HT-29 (cell line): ENCODE measurements at regions not wholly inside any gene's neighbourhood (a gene's known extent, or its start where the extent isn't known, plus 50 kb on each side); places are given as distances from the start of the nearest gene placed in this dataset.
A peak's percentile ranks its signal among the peaks of the same experiment; 100 is the strongest.

Experiments used
- DNase-seq: peaks from one replicate; pipeline ENCODE4 v3.0.0-alpha.2; 2015; ENCODE audit warnings: low spot score

DNA sequence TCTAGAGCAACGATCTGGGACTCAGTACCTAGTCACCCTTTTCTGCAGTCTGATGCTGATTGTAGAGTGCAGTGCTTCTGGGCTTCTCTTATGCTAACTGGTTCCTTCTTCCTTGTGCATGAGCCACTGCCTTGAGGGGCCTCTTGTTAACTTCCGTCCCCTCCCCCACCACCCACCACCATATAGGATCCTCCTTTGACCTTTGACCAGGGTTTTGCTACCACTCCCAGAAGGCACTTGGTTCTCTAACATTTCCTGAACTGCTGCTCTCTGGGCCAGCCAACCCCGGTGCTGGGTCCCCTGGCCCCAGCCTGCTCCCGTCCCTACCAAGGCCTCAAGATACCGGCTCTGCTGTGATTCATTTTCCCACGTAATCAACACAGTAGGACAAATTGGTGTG lies 104.6 kb upstream of the KLF3 start:
- DNase-seq, result no peak

DNA sequence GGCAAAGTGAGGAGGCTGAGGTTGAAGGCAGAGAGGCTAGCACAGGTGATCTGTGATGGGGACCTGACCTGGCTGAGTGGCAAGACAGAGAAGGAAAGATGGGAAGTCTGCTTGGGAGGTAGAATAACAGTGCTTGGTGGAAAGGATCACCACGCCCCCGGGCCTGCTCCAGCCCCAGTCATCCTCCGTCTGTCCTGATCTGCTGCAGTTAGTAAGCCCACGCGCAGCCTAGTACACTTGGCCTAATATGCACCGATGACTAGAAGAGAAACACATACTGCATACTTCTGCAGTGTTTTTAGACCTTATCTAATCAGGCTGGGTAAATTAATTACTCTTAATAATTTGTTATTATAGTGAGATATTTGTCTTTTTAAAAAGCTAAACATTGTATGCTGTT lies 103.7 kb upstream of the KLF3 start:
- DNase-seq, result no peak

DNA sequence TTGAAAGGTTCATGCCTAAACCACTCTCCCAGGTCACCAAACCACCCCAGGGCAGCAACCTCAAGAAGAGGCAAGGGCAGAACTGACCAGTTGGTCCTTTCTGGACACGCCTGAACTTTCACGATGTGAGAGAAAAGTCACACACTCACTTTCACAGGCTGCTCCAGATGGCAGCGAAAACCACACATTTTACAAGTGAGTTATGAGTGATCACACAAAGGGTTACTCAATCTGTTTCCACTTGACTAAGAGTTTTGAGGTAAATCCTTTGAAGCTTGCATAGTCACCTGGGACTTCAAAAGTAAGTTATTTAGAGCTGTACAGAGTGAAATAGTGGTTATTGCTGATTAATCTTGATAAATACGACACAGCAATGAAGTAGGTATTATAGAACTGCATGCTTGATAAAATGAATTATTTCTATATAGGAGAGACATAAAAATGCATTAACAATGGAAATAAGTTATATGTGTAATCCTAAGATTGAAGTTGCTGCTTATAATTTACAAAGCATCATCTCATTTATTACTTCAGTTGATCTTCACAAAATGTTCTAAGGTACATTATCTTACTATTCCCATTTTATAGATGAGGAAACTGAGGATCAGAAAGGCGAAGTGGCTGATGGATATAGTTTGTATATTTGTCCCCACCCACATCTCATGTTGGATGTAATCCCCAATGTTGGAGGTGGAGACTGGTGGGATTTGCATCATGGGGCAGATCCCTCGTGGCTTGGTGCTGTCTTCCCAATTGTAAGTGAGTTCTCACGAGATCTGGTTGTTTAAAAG lies 103.0 kb upstream of the KLF3 start:
- DNase-seq, result no peak

- DNase-seq, result no peak
Measured at GRCh38 chr4:38562751-38563198, 101.2 kb upstream of the KLF3 start.

DNA sequence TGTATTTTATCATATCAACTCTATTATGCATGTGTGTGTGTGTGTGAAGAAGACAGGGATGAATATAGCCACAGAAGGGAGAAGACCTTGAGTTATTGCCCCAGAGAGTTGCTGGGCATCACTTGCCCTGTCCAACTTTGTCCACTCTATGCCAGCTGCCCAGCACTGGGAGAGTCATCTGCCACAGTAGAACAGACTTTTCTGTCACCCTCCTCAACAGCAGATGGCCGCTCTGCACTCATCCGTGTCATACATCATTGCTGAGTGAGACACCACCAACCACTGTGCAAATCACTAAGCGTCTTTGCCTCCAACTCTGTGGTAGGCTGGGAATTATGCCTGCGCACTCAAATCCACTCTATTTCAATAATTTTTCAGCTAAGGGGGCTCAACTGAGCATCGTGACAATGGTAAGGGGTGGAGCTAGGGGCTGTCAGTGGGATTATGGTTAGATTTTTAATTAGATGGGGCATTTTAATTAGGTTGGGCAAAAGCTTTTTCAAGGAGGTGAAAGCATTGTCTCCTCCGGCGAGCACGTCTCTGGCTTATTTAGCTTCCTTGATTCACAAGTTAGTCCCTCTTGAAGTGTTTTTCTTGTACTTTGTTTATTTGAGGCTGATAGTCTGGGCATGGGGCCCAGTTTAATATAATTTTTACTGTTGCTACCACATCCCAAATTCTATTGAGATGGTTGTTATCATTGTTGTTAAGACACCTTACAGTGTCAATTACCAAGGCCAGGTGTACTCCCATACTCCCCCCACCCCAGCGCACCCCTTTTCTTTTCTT lies 100.1 kb upstream of the KLF3 start:
- DNase-seq, result no peak

GRCh38 chr4:38565271-38566199 lies 98.5 kb upstream of the KLF3 start:
- peak; percentile 42 for DNase-seq

GRCh38 chr4:38566806-38567398 lies 97.1 kb upstream of the KLF3 start:
- DNase-seq, result no peak

DNA sequence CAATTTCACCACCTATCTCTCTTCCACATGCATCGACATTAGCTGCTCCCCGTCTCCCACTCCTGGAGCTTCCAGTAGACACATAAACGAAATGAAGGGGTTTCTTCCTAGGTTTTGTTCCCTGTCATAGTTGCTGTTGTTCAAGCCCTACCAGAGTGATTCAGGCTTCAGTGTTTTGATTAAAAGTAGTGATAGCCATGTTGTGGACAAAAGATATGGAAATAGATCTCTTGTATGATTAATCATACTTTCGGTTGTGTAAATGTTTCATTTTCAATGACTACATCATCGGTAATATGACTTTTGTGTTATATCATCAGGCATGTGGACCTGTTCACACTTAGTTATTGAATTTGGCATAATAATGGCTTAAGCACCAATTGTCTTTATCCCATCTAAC lies 96.5 kb upstream of the KLF3 start:
- DNase-seq, result no peak

DNA sequence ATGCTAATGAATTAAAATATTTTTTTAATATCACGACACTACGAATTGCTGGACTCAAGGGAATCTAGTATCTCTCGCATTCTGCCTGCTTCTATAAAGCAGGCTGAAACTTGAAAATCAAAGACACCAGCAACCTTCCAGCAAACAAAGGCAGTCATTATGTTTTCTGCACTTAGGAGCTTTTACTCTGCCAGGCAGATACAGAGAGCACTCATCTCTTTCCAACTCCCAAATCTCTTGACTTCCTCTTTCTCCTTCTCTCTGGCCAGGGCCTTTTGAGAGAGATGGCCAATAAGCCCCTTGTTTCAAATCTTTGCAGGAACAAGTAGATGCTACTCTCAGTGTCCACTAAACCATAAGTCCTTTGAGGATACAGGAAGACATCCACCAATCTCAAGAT lies 95.2 kb upstream of the KLF3 start:
- DNase-seq, result no peak

DNA sequence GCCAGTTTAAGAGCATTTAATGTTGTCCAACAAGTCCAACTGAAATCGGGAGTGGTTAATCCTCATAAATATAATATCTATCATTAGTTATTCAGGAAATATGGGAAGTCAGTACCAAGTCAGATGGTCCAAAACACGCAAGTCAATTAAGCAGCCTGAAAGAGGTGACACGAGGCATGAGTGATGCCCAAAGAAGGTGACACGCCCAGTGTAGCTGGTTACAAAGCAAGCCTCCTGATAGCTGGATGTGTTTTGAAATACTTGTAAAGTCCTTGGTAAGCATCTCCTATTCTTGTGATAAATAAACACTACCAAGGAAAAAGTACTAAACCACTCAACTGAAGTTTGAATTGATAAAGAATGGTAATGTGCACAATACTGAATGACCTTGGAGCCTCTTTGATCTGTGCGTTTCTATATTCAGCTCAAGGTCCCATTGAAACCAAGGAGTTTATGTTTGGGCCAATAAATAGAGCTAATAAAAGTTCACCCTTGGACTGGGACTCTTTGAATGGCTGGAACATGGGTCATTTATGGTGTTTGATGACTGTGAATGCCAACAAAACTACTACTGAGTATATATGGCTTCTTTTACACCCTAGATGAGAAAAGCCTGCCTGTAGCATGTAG lies 93.2 kb upstream of the KLF3 start:
- DNase-seq, result peak; percentile 39

DNA sequence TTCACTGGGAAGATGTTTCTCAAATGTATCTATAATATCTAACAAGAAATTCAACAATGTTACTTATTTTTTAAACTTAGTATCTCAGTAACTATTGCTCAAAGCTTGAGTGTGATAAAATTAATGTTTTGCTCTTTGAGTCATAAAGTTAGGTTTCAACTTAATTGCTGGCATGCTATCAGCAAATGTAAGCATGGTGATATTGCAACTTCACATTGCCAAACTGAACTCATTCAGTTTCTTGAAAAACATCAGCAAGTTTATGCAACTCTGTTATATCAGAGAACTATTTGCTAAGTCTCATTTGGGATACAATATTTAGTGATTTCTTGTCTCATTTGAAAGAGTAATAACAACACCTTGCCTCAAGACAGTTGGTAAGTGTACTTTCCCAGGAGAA lies 91.2 kb upstream of the KLF3 start:
- DNase-seq, result no peak

DNA sequence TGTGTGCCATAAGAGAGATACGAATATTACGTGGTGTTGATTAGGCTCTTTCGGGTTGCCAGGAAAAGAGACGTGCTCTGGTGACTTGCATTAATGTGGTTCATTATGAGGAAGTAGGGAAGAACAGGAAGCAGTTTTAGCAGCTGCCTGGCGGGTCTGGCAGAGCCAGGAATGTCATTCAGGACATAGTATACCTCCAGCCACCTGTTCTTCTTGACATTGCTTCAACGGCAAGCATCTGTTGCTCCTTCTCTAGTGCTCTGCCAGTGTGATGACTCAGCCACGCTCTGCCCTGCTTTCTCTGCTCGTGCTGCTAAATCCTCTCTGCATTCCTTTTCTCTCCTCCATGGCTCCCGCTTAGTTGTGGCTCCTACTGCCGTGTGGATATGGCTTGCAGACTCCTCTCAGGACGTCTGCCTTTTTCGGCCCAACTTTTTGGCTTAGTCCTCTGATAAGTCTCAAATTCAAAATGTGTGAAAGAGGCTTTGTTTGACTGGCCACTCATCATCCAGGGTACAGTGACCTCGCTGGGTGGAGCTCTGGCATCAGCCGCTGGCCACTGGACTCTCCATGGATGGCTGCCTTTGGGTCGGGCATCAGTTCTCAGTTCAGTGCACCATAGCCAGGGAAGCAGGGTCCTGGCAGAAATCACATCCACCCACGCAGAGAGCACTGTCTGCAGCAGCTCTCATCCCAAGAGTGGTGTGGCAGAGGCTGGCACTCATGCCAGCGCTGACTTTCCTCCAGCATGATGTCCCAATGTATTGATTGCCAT lies 89.3 kb upstream of the KLF3 start:
- DNase-seq, result peak; percentile 72

DNA sequence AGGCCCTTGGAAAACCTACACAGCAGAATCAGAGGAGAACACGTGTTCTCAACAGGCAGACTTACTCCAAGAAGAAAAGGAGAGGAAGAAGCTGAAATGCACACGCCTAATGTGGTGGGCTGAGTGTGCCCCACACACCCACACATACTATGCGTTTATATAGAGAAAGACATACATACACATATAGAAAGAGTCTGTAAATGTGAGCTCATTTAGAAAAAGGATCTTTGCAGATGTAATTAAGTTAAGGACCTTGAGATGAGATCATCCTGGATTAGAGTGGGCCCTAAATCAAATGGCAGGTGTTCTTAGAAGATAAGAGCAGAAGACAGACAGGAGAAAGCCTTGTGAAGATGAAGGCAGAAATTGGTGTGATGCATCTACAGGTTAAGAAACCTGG lies 87.2 kb upstream of the KLF3 start:
- DNase-seq, result no peak

DNA sequence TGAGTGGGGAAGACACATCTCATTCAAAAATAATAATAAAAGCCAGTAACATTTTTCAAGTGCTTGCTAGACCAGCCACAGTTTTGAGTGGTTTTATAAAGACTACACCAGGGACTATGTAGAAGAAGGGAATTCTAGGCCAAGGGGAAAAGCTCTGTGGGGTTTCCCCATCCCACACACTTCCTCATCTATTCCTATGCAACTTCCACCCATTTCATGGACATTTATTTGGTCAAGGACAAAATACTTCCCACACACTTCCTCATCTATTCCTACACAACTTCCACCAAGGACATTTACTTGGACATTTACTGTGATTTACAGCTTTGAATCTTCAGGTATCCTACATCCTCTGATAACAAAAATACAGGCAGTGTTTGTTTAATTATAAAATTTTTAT lies 86.5 kb upstream of the KLF3 start:
- no peak for DNase-seq

GRCh38 chr4:38581426-38582106 lies 82.4 kb upstream of the KLF3 start:
- DNase-seq, result no peak

- DNase-seq, result no peak
Measured at GRCh38 chr4:38582445-38582844, 81.6 kb upstream of the KLF3 start.

- no peak for DNase-seq
Measured at GRCh38 chr4:38582889-38583470, 81.0 kb upstream of the KLF3 start.

- no peak for DNase-seq
Measured at GRCh38 chr4:38585871-38586270, 78.1 kb upstream of the KLF3 start.

DNA sequence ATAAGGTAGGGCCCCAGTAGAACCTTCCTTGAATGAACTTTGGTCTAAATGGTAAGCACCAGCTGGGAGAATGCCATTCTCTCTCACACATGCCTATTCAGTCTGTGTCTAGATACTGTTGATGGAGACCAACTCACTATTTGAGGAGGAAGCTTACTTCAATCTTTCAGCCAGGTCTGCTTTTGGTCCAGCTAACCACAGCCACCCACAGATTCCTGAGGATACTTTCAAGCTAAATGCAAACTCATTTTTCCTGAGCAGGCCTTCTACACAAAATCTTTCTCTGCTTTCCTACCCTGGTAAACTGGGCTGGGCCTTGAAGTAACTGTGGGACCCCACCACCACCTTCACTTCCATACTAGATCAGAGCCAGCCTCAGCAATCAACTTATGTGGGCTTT lies 76.9 kb upstream of the KLF3 start:
- DNase-seq, result no peak
